T-cell (primary cell): ENCODE measurements at regions not wholly inside any gene's neighbourhood (a gene's known extent, or its start where the extent isn't known, plus 50 kb on each side); places are given as distances from the start of the nearest gene placed in this dataset.

Source experiments
- ATAC-seq, 4 experiments: fragments of 200-7000 bp in 3 of 4; fragments of 150-1000 bp in 1 of 4; cut with Tn5 transposase; replicated peaks in 1 of 4; 1 replicate in 3 of 4; 2 replicates in 1 of 4; pipeline ENCODE4 v1.10.0; 2021; ENCODE audit warnings: moderate library complexity in 3 of 4, mild to moderate bottlenecking in 2 of 4, moderate number of reproducible peaks in 1 of 4
- CTCF ChIA-PET, 2 donors: fragments of 300-600 bp; sonication (Branson Sonifier 250); formaldehyde crosslinking; loops; one replicate each; lab custom pipeline; 2022; ENCODE audit warnings: antibody characterized with exemption in 2 of 2; lab: Charles Lee
- POLR2A ChIA-PET, 2 donors: fragments of 300-600 bp; sonication (Branson Sonifier 250); formaldehyde crosslinking; loops; one replicate each; lab custom pipeline; 2022; ENCODE audit warnings: antibody characterized with exemption in 2 of 2; lab: Charles Lee
- DNase-seq, 35 experiments: peaks; one replicate each; pipeline versions ENCODE4 v3.0.0 to v3.0.0-alpha.2; 2013 to 2023
- H3K27ac ChIP-seq: one replicate; pipeline ENCODE4 v1.5.1; 2013; ENCODE audit warnings: low read length
- H3K27me3 ChIP-seq, 2 experiments: replicated peaks in 1 of 2; 1 replicate in 1 of 2; 2 replicates in 1 of 2; pipeline versions ENCODE4 v1.6.1 to v1.7.0; 2013; ENCODE audit warnings: low read length in 1 of 2, mixed read lengths in 1 of 2; ENCODE audit not compliant: control insufficient read depth in 2 of 2, insufficient read depth in 2 of 2; ENCODE audit errors: extremely low read depth in 1 of 2
- H3K36me3 ChIP-seq, 2 donors: 1 replicate in 1 of 2; 2 replicates in 1 of 2; pipeline versions ENCODE4 v1.6.1 to v1.7.0; 2013; ENCODE audit warnings: low read length in 1 of 2; ENCODE audit not compliant: control insufficient read depth in 2 of 2, insufficient read depth in 1 of 2; ENCODE audit errors: extremely low read depth in 1 of 2
- H3K4me1 ChIP-seq, 2 experiments: 1 replicate in 1 of 2; 2 replicates in 1 of 2; pipeline versions ENCODE4 v1.6.1 to v1.7.0; 2013; ENCODE audit warnings: low read length in 2 of 2, mixed read lengths in 1 of 2; ENCODE audit not compliant: insufficient read depth in 2 of 2, control insufficient read depth in 1 of 2; ENCODE audit errors: extremely low read depth in 1 of 2
- H3K4me3 ChIP-seq, 2 donors: 1 replicate in 1 of 2; 2 replicates in 1 of 2; pipeline versions ENCODE4 v1.5.1 to v1.7.0; 2013; ENCODE audit warnings: mild to moderate bottlenecking in 2 of 2, low read length in 1 of 2, moderate library complexity in 1 of 2; ENCODE audit not compliant: control insufficient read depth in 1 of 2; ENCODE audit errors: extremely low read depth in 1 of 2
- H3K9me3 ChIP-seq: 2 replicates; pipeline ENCODE4 v1.7.0; 2013
- H3K27ac Mint-ChIP-seq, 2 donors: one replicate each; pipeline ENCODE4 v1.8.0; 2020 to 2021; ENCODE audit warnings: mild to moderate bottlenecking in 2 of 2, mixed read lengths in 2 of 2
- H3K27me3 Mint-ChIP-seq, 2 donors: one replicate each; pipeline ENCODE4 v1.8.0; 2021 to 2022; ENCODE audit warnings: mixed read lengths in 2 of 2
- H3K36me3 Mint-ChIP-seq: one replicate; pipeline ENCODE4 v1.8.0; 2021; ENCODE audit warnings: mixed read lengths
- H3K4me1 Mint-ChIP-seq, 3 donors: one replicate each; pipeline ENCODE4 v1.8.0; 2020 to 2022; ENCODE audit warnings: mixed read lengths in 3 of 3, mild to moderate bottlenecking in 1 of 3
- H3K4me3 Mint-ChIP-seq, 3 donors: one replicate each; pipeline ENCODE4 v1.8.0; 2020 to 2022; ENCODE audit warnings: mild to moderate bottlenecking in 3 of 3, mixed read lengths in 3 of 3, moderate library complexity in 3 of 3
- H3K9me3 Mint-ChIP-seq, 3 donors: one replicate each; pipeline ENCODE4 v1.8.0; 2020 to 2022; ENCODE audit warnings: mixed read lengths in 3 of 3
- WGBS: methylation state at CpG from one replicate; pipeline ENCODE4 v1.1.5; 2013; ENCODE audit warnings: missing lambda C conversion rate; ENCODE audit not compliant: insufficient coverage; 5-methylcytosine and 5-hydroxymethylcytosine counted together

DNA sequence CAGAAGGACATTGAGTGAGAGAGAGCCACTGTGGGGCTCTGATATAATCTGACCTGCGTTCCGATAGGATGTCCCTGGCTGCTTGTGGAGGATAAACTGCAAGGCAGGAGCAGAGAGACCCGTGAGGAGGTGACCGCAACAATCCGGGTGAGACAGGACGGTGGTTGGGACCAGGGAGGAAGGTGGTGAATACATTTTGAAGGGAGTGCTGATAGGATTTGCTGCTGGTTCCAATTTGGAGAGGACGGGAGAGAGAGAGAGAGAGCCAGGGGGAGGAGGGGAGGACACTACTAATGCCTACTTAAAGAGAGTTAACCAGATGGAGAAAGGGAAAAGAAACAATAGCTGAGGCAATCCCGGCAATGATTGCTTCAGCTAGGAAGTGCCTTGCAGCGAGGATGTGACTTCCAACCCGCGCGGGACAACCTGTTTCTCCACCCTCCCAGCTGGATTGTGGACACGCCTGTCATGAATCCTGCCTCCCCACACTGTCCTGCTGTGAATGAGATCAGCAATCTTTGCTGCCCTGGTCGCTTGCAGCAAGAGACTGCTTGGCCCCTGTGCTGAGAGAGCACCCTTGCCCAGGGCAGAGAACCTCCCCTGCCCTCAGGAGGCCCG lies 199.0 kb upstream of the KCNG1 start:
- H3K27me3 Mint-ChIP-seq: peaks cover 36 to 43% of the 10 kb centered on the region in 2 donors
- POLR2A ChIA-PET: no interaction called here

DNA sequence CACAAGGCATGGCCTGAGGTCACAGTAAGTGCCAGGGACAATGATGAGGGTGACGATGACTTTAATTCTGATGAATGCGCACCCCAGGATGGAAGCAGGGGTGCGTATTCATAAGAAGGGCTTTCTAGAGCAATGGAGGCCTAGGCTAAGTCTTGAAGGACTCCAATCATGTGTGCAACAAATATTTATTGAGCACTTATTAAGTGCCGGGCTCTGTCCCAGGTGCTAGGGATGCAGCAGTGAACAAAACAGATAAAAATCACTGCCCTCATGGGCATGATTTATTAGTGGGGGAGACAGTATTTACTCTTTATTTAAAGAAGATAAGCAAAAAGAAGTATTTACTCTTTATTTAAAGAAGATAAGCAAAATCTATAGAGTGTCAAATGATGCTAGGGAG lies 198.2 kb upstream of the KCNG1 start:
- Mint-ChIP-seq H3K36me3 (no peaks in the 10 kb centered on the region), H3K9me3 (peaks cover 0 to 8% (median 0%) of the 10 kb centered on the region in 3 donors), H3K27ac (no peak overlapping the region), H3K4me3 (no peak overlapping the region), H3K27me3 (peaks cover 43 to 51% of the 10 kb centered on the region in 2 donors), H3K4me1 (peaks cover 5 to 10% (median 9%) of the 10 kb centered on the region in 3 donors)
- Histone ChIP-seq H3K4me3 (no peak overlapping the region), H3K27ac (no peak overlapping the region), H3K4me1 (peaks cover 0 to 6% of the 10 kb centered on the region in 2 experiments), H3K36me3 (no peaks in the 10 kb centered on the region), H3K9me3 (no peaks in the 10 kb centered on the region), H3K27me3 (peaks cover 0 to 43% of the 10 kb centered on the region in 2 experiments)
- WGBS: 89% methylated on average over 3 of the region's 4 CpGs
- ChIA-PET POLR2A (no interaction called here), CTCF (interaction anchor here in 1 of 2 donors (0.8 kb wide), 1 partner anchor 12 kb away, joined by 4 read pairs; no protein-coding TSS in a partner anchor)
- no peak for ATAC-seq
- no peak for DNase-seq

More for the DNA sequence above, 199.0 kb upstream of the KCNG1 start:
- H3K27ac ChIP-seq: no peak overlapping the region
- WGBS: 22% methylated on average over 13 of the region's 15 CpGs
- Mint-ChIP-seq H3K36me3 (no peaks in the 10 kb centered on the region), H3K9me3 (peaks cover 0 to 5% (median 0%) of the 10 kb centered on the region in 3 donors), H3K4me3 (no peak overlapping the region), H3K27ac (no peak overlapping the region), H3K4me1 (peaks cover 5 to 10% (median 9%) of the 10 kb centered on the region in 3 donors)
- CTCF ChIA-PET: no interaction called here
- H3K9me3 ChIP-seq: no peaks in the 10 kb centered on the region
- peaks cover 0 to 39% of the 10 kb centered on the region in 2 experiments for H3K27me3 ChIP-seq
- no peak for DNase-seq
- no peak for ATAC-seq
- no peaks in the 10 kb centered on the region for H3K36me3 ChIP-seq
- H3K4me1 ChIP-seq: peaks cover 0 to 6% of the 10 kb centered on the region in 2 experiments
- H3K4me3 ChIP-seq: no peak overlapping the region

DNA sequence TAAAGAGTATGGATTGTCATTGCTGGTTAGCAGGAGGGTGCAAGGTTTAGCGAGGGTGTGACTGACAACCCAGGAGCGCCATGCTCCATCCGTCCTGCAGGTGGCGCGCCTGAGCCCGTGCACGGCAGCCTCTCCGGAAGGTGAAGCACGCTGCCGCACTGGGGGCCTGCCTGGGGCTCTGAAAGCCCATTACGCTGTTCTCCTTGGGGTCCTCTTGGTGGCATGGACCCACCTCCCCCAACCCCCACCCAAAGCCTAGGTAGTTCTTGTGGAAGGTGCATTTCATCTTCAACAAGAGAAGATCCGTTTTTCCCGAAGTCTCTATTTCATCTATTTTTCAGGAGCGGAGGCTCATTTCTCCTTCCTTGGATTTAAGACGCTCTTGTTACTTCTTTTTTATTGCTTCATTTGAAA lies 197.4 kb upstream of the KCNG1 start:
- Histone ChIP-seq H3K4me1 (peaks cover 0 to 6% of the 10 kb centered on the region in 2 experiments), H3K27ac (no peak overlapping the region), H3K4me3 (no peak overlapping the region), H3K36me3 (no peaks in the 10 kb centered on the region), H3K9me3 (no peaks in the 10 kb centered on the region), H3K27me3 (peaks cover 0 to 44% of the 10 kb centered on the region in 2 experiments)
- ChIA-PET CTCF (interaction anchor here in 1 of 2 donors (0.8 kb wide), 1 partner anchor 13 kb away, joined by 4 read pairs; no protein-coding TSS in a partner anchor), POLR2A (no interaction called here)
- WGBS: 79% methylated on average over 4 of the region's 15 CpGs
- H3K4me3 Mint-ChIP-seq: peak overlapping the region in 1 of 3 donors; percentile 25
- H3K36me3 Mint-ChIP-seq: no peaks in the 10 kb centered on the region
- ATAC-seq (peak in 3 of 4 experiments; percentile 43 to 56 (median 52)), DNase-seq (peak in 33 of 35 experiments; percentile 3 to 61 (median 34))
- H3K9me3 Mint-ChIP-seq: peaks cover 0 to 8% (median 0%) of the 10 kb centered on the region in 3 donors
- peak overlapping the region in 1 of 2 donors; percentile 5 for H3K27ac Mint-ChIP-seq
- peaks cover 5 to 10% (median 9%) of the 10 kb centered on the region in 3 donors for H3K4me1 Mint-ChIP-seq
- peaks cover 49 to 54% of the 10 kb centered on the region in 2 donors for H3K27me3 Mint-ChIP-seq

DNA sequence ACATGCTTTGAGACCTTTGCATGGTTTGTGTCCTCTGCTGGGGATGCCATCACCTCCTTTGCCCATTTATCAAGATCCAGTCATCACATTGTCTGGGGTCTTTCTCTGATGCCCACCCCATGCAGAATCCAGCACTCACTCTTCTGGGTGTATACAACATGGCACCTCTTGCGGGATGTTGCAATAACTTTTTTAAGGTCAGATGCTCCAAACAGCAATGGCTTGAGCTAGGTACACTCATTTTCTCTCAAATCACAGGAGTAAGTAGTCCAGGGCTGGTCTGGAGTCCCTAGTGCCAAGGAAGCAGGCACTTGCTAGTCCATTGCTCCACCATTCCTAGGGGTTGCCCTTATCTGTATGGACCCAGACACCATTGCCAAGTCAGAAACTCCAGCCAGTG lies 196.6 kb upstream of the KCNG1 start:
- Mint-ChIP-seq H3K4me3 (no peak overlapping the region), H3K4me1 (peaks cover 5 to 10% (median 9%) of the 10 kb centered on the region in 3 donors), H3K9me3 (peaks cover 0 to 8% (median 0%) of the 10 kb centered on the region in 3 donors), H3K36me3 (no peaks in the 10 kb centered on the region), H3K27me3 (peaks cover 54 to 59% of the 10 kb centered on the region in 2 donors), H3K27ac (no peak overlapping the region)
- Histone ChIP-seq H3K9me3 (no peaks in the 10 kb centered on the region), H3K27me3 (peaks cover 2 to 44% of the 10 kb centered on the region in 2 experiments), H3K4me1 (peaks cover 0 to 6% of the 10 kb centered on the region in 2 experiments), H3K36me3 (no peaks in the 10 kb centered on the region), H3K4me3 (no peak overlapping the region), H3K27ac (no peak overlapping the region)
- ATAC-seq: no peak
- 88% methylated on average over 1 of the region's 1 CpG for WGBS
- CTCF ChIA-PET: no interaction called here
- DNase-seq: no peak
- POLR2A ChIA-PET: no interaction called here

DNA sequence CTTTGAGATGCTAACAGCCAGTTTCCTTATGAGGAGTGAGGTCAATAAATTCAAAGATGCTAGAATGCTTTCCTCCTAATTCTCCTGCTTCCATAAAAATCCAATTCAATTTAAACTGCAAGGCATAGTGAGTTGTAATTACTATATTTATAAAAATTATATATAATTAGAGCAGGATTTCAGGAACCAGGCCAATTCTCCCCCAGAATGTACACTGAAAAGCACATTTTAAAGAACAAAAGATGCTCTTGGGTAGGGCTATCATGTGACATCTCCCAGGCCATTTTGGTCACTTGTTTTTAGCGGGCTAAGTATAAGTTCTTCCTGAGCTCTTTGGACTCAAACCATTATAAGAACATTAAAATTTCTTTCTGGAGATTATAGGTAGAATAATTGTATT lies 195.7 kb upstream of the KCNG1 start:
- ChIA-PET CTCF (no interaction called here), POLR2A (no interaction called here)
- Mint-ChIP-seq H3K4me1 (peaks cover 5 to 10% (median 9%) of the 10 kb centered on the region in 3 donors), H3K4me3 (no peak overlapping the region), H3K36me3 (no peaks in the 10 kb centered on the region), H3K9me3 (peaks cover 0 to 8% (median 0%) of the 10 kb centered on the region in 3 donors), H3K27me3 (peaks cover 59 to 62% of the 10 kb centered on the region in 2 donors), H3K27ac (no peak overlapping the region)
- no CpG with 5 or more reads among the region's 1 CpG for WGBS
- Histone ChIP-seq H3K36me3 (no peaks in the 10 kb centered on the region), H3K9me3 (no peaks in the 10 kb centered on the region), H3K27ac (no peak overlapping the region), H3K4me1 (peaks cover 0 to 6% of the 10 kb centered on the region in 2 experiments), H3K27me3 (peaks cover 2 to 44% of the 10 kb centered on the region in 2 experiments), H3K4me3 (no peak overlapping the region)
- DNase-seq (no peak), ATAC-seq (no peak)

DNA sequence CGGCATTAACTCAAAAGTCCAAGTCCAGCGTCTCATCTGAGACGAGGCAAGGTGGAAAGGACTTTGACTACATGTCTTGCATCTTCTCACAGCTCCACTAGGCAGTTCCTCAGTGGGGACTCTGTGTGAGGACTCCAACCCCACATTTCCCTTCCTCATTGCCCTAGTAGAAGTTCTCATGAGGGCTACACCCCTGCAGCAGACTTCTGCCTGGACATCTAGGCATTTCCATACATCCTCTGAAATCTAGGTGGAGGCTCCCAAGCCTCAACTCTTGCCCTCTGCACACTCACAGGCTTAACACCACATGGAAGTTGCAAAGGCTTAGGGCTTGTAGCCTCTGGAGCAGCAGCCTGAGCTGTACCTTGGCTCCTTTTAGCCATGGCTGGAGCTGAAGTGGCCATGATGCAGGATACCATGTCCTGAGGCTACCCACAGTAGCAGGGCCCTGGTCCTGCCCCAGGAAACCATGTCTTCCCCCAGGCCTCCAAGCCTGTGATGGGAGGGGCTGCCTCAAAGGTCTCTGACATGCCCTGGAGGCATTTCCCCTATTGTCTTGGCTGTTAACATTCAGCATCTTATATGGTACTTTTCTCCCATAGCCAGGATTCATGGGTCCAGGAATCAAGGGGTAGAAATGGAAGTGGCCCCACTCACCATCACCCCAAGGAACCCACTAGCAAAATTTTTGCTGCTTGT lies 194.6 kb upstream of the KCNG1 start:
- peaks cover 2 to 44% of the 10 kb centered on the region in 2 experiments for H3K27me3 ChIP-seq
- DNase-seq: no peak
- H3K9me3 ChIP-seq: no peaks in the 10 kb centered on the region
- no peak overlapping the region for H3K4me3 Mint-ChIP-seq
- H3K9me3 Mint-ChIP-seq: peaks cover 0 to 8% (median 0%) of the 10 kb centered on the region in 3 donors
- peaks cover 5 to 10% (median 9%) of the 10 kb centered on the region in 3 donors for H3K4me1 Mint-ChIP-seq
- peaks cover 0 to 6% of the 10 kb centered on the region in 2 experiments for H3K4me1 ChIP-seq
- POLR2A ChIA-PET: no interaction called here
- ATAC-seq: no peak
- H3K27ac ChIP-seq: no peak overlapping the region
- no peaks in the 10 kb centered on the region for H3K36me3 ChIP-seq
- WGBS: 88% methylated on average over 3 of the region's 3 CpGs
- H3K36me3 Mint-ChIP-seq: no peaks in the 10 kb centered on the region
- H3K4me3 ChIP-seq: no peak overlapping the region
- no peak overlapping the region for H3K27ac Mint-ChIP-seq
- CTCF ChIA-PET: no interaction called here
- peaks cover 56 to 61% of the 10 kb centered on the region in 2 donors for H3K27me3 Mint-ChIP-seq
